IMR-90 (cell line): ENCODE measurements at regions not wholly inside any gene's neighbourhood (a gene's known extent, or its start where the extent isn't known, plus 50 kb on each side); places are given as distances from the start of the nearest gene placed in this dataset.

ENCODE experiments used
- ATAC-seq: fragments of 200-7000 bp; cut with Tn5 transposase; 2 replicates; pipeline ENCODE4 v1.9.1; 2020; ENCODE audit warnings: low read depth, mild to moderate bottlenecking, moderate library complexity
- BruUV-seq: library from RNA; stranded (reverse); fragments of 400-500 nt; replicated peaks from 2 replicates; lab custom pipeline; 2021; lab: Mats Ljungman, UMichigan
- CTCF ChIA-PET: fragments of 300-600 bp; formaldehyde crosslinking; extraction: SDS; loops from one replicate; lab custom pipeline; 2021; ENCODE audit warnings: antibody characterized with exemption; lab: Yijun Ruan, JAX
- POLR2A ChIA-PET: fragments of 300-600 bp; sonication (Branson Sonifier 250); formaldehyde crosslinking; loops from one replicate; lab custom pipeline; 2022; ENCODE audit warnings: antibody characterized with exemption; ENCODE audit not compliant: unreplicated experiment; lab: Charles Lee
- DNase-seq: peaks from one replicate; pipeline ENCODE4 v3.0.0; 2013
- H2AFZ ChIP-seq: replicated peaks from 2 replicates; pipeline ENCODE3; 2013; ENCODE audit warnings: low read length, mild to moderate bottlenecking; ENCODE audit not compliant: poor library complexity
- H2AK5ac ChIP-seq: 2 replicates; pipeline ENCODE4 v1.6.1; 2013; ENCODE audit warnings: low read depth, low read length, inconsistent platforms
- H2AK9ac ChIP-seq: replicated peaks from 2 replicates; pipeline ENCODE3; 2013; ENCODE audit warnings: mild to moderate bottlenecking, low read depth, low read length, moderate library complexity; ENCODE audit not compliant: poor library complexity
- H2BK120ac ChIP-seq: 2 replicates; pipeline ENCODE4 v1.6.1; 2013; ENCODE audit warnings: low read depth, low read length, inconsistent platforms
- H2BK15ac ChIP-seq: 3 replicates; pipeline ENCODE4 v1.6.1; 2013; ENCODE audit warnings: low read depth, low read length, inconsistent platforms
- H2BK20ac ChIP-seq: 2 replicates; pipeline ENCODE4 v1.6.1; 2013; ENCODE audit warnings: low read depth, mild to moderate bottlenecking, inconsistent platforms, low read length, moderate library complexity
- H2BK5ac ChIP-seq: 2 replicates; pipeline ENCODE4 v1.6.1; 2013; ENCODE audit warnings: mild to moderate bottlenecking, low read depth, low read length, inconsistent platforms; ENCODE audit not compliant: poor library complexity, severe bottlenecking
- H3K14ac ChIP-seq: replicated peaks from 2 replicates; pipeline ENCODE4 v1.6.1; 2013; ENCODE audit warnings: low read depth, low read length, inconsistent platforms
- H3K18ac ChIP-seq: 2 replicates; pipeline ENCODE4 v1.6.1; 2013; ENCODE audit warnings: low read depth, low read length, control low read depth
- H3K23ac ChIP-seq: 2 replicates; pipeline ENCODE4 v1.6.1; 2013; ENCODE audit warnings: low read depth, low read length, inconsistent platforms
- H3K27ac ChIP-seq: 2 replicates; pipeline ENCODE4 v1.5.1; 2013; ENCODE audit warnings: mild to moderate bottlenecking, control low read depth, low read length; ENCODE audit not compliant: insufficient read depth
- H3K27me3 ChIP-seq: 2 replicates; pipeline ENCODE4 v1.6.1; 2013; ENCODE audit warnings: low read length; ENCODE audit not compliant: control insufficient read depth, insufficient read depth
- H3K36me3 ChIP-seq: 2 replicates; pipeline ENCODE4 v1.6.1; 2013; ENCODE audit warnings: low read length, mixed read lengths; ENCODE audit not compliant: control insufficient read depth, insufficient read depth
- H3K4ac ChIP-seq: 2 replicates; pipeline ENCODE4 v1.6.1; 2013; ENCODE audit warnings: low read depth, low read length, inconsistent platforms
- H3K4me1 ChIP-seq: 2 replicates; pipeline ENCODE4 v1.6.1; 2013; ENCODE audit warnings: low read length, mixed read lengths; ENCODE audit not compliant: control insufficient read depth, insufficient read depth
- H3K4me2 ChIP-seq: 2 replicates; pipeline ENCODE4 v1.6.1; 2013; ENCODE audit warnings: low read depth, mild to moderate bottlenecking, control low read depth, low read length, moderate library complexity
- H3K4me3 ChIP-seq: 2 replicates; pipeline ENCODE4 v1.5.1; 2013; ENCODE audit warnings: low read depth, mild to moderate bottlenecking, control low read depth, low read length, moderate library complexity; ENCODE audit not compliant: insufficient read depth
- H3K56ac ChIP-seq: 2 replicates; pipeline ENCODE4 v1.6.1; 2013; ENCODE audit warnings: low read length, inconsistent platforms; ENCODE audit not compliant: insufficient read depth; ENCODE audit errors: extremely low read depth
- H3K79me1 ChIP-seq, 2 experiments: 2 replicates each; pipeline ENCODE4 v1.6.1; 2013; ENCODE audit warnings: low read length in 2 of 2, inconsistent platforms in 1 of 2, low read depth in 1 of 2
- H3K9ac ChIP-seq: 2 replicates; pipeline ENCODE4 v1.6.1; 2013; ENCODE audit warnings: low read depth, low read length, control low read depth
- H3K9me1 ChIP-seq: 2 replicates; pipeline ENCODE4 v1.6.1; 2013; ENCODE audit warnings: low read length, inconsistent platforms; ENCODE audit not compliant: insufficient read depth
- H3K9me3 ChIP-seq: 2 replicates; pipeline ENCODE4 v1.6.1; 2013; ENCODE audit warnings: low read length; ENCODE audit not compliant: control insufficient read depth, insufficient read depth
- H4K20me1 ChIP-seq: 2 replicates; pipeline ENCODE4 v1.6.1; 2013; ENCODE audit warnings: low read length, inconsistent platforms; ENCODE audit not compliant: insufficient read depth
- H4K5ac ChIP-seq: 2 replicates; pipeline ENCODE4 v1.6.1; 2013; ENCODE audit warnings: mild to moderate bottlenecking, low read depth, low read length, control low read depth
- H4K8ac ChIP-seq, 2 experiments: 2 replicates each; pipeline ENCODE4 v1.6.1; 2013; ENCODE audit warnings: low read depth in 2 of 2, low read length in 2 of 2, control low read depth in 1 of 2, inconsistent platforms in 1 of 2
- H4K91ac ChIP-seq: 2 replicates; pipeline ENCODE4 v1.6.1; 2013; ENCODE audit warnings: low read depth, low read length, inconsistent platforms; ENCODE audit not compliant: insufficient read depth
- BHLHE40 ChIP-seq: fragments of 150-350 bp; IDR thresholded peaks from 2 replicates; pipeline ENCODE4 v1.6.1; 2016; ENCODE audit warnings: mild to moderate bottlenecking, low read depth, low read length
- CEBPB ChIP-seq: IDR thresholded peaks from 2 replicates; pipeline ENCODE4 v1.6.1; 2012; ENCODE audit warnings: low read depth, low read length, improper control_type of control experiment
- CHD1 ChIP-seq: IDR thresholded peaks from 2 replicates; pipeline ENCODE4 v1.6.1; 2012; ENCODE audit warnings: low read depth, low read length, improper control_type of control experiment
- FOS ChIP-seq: fragments of 150-350 bp; IDR thresholded peaks from 2 replicates; pipeline ENCODE4 v1.6.1; 2016; ENCODE audit warnings: low read depth, low read length
- MAFK ChIP-seq: IDR thresholded peaks from 2 replicates; pipeline ENCODE4 v1.6.1; 2012; ENCODE audit warnings: low read depth, low read length, improper control_type of control experiment
- MAZ ChIP-seq: IDR thresholded peaks from 2 replicates; pipeline ENCODE4 v1.6.1; 2012; ENCODE audit warnings: low read depth, mild to moderate bottlenecking, low read length, improper control_type of control experiment, moderate library complexity, borderline replicate concordance
- MXI1 ChIP-seq: IDR thresholded peaks from 2 replicates; pipeline ENCODE4 v1.6.1; 2012; ENCODE audit warnings: low read depth, mild to moderate bottlenecking, low read length, moderate library complexity, borderline replicate concordance
- NFE2L2 ChIP-seq: fragments of 150-350 bp; IDR thresholded peaks from 2 replicates; pipeline ENCODE4 v1.6.1; 2016; ENCODE audit warnings: low read depth, mild to moderate bottlenecking, low read length
- POLR2A ChIP-seq: IDR thresholded peaks from 2 replicates; pipeline ENCODE4 v1.6.1; 2012; ENCODE audit warnings: mild to moderate bottlenecking, low read depth, low read length
- RAD21 ChIP-seq: IDR thresholded peaks from 2 replicates; pipeline ENCODE4 v1.6.1; 2012; ENCODE audit warnings: low read length, improper control_type of control experiment
- RCOR1 ChIP-seq: IDR thresholded peaks from 2 replicates; pipeline ENCODE4 v1.6.1; 2012; ENCODE audit warnings: mild to moderate bottlenecking, low read length, improper control_type of control experiment; ENCODE audit not compliant: insufficient replicate concordance
- RFX5 ChIP-seq: IDR thresholded peaks from 2 replicates; pipeline ENCODE4 v1.8.0; 2012; ENCODE audit warnings: low read depth, mild to moderate bottlenecking, low read length, moderate library complexity
- SMC3 ChIP-seq: fragments of 150-350 bp; IDR thresholded peaks from 2 replicates; pipeline ENCODE4 v1.6.1; 2016; ENCODE audit warnings: low read depth, mild to moderate bottlenecking, antibody characterized with exemption, low read length, moderate library complexity
- WGBS, 2 experiments: methylation state at CpG; one replicate each; pipeline versions ENCODE4 v1.1.5 to v1.1.7; 2013; ENCODE audit warnings: missing lambda C conversion rate in 2 of 2; ENCODE audit not compliant: insufficient read length in 1 of 2; ENCODE audit errors: extremely low coverage in 2 of 2; 5-methylcytosine and 5-hydroxymethylcytosine counted together
- dilution Hi-C: fragments of 300-500 bp; cut with HindIII; formaldehyde crosslinking; loops from one replicate; pipeline ENCODE4 v1.14.3; 2018; ENCODE audit warnings: low sequenced_read_pairs; ENCODE audit not compliant: unreplicated experiment
- in situ Hi-C: fragments of 300-500 bp; cut with MboI; formaldehyde crosslinking; loops from 3 replicates; pipeline ENCODE4 v1.14.3; 2019; ENCODE audit warnings: low sequenced_read_pairs, inconsistent platforms, mixed read lengths
- intact Hi-C: fragments of 100-400 bp; cut with micrococcal nuclease; formaldehyde crosslinking; loops from 2 replicates; pipeline ENCODE4 v1.10.0; 2022
- TF ChIP-seq, protein P1 (sequence below): fragments of 150-350 bp; IDR thresholded peaks from 2 replicates; pipeline ENCODE4 v1.6.1; 2017; ENCODE audit warnings: mild to moderate bottlenecking, antibody characterized with exemption, low read length, low read depth
- TF ChIP-seq, protein P2 (sequence below): conservative IDR thresholded peaks from 2 replicates; pipeline ENCODE4 v1.5.1; 2012; ENCODE audit warnings: mild to moderate bottlenecking, low read depth, low read length, improper control_type of control experiment
- TF ChIP-seq, protein P3 (sequence below): fragments of 150-350 bp; IDR thresholded peaks from 2 replicates; pipeline ENCODE4 v1.6.1; 2016; ENCODE audit warnings: low read depth, mild to moderate bottlenecking, low read length, moderate library complexity, borderline replicate concordance

DNA sequence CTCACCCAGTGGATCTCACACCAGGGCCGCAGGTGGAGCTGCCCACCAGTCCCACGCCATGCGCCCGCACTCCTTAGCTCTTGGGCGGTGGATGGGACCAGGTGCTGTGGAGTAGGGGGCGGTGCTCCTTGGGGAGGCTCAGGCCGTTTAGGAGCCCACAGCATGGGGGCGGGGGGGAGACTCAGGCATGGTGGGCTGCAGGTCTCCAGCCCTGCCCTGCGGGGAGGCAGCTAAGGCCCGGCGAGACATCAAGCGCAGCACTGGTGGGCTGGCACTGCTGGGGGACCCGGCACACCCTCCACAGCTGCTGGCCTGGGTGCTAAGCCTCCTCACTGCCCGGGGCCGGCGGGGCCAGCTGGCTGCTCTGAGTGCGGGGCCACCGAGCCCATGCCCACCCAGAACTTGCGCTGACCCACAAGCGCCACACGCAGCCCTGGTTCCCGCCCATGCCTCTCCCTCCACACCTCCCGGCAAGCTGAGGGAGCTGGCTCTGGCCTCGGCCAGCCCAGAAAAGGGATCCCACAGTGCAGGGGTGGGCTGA lies 312.9 kb upstream of the GIMD1 start:
- H2BK120ac ChIP-seq, result no peak overlapping the region
- BruUV-seq, result no TSS peak
- H3K4me2 ChIP-seq, result no peak overlapping the region
- no peak overlapping the region for H4K5ac ChIP-seq
- H3K9me1 ChIP-seq, result no peaks in the 10 kb centered on the region
- no peak overlapping the region for H2AK9ac ChIP-seq
- ATAC-seq, result no peak
- no peak overlapping the region for H3K27ac ChIP-seq
- H3K27me3 ChIP-seq, result no peaks in the 10 kb centered on the region
- ChIA-PET CTCF (no interaction called here), POLR2A (no interaction called here)
- no peak overlapping the region for H3K4me3 ChIP-seq
- H3K36me3 ChIP-seq, result no peaks in the 10 kb centered on the region
- H4K20me1 ChIP-seq, result no peaks in the 10 kb centered on the region
- no peak overlapping the region for H4K91ac ChIP-seq
- in situ Hi-C loops, result no loop called here
- H3K9ac ChIP-seq, result no peak overlapping the region
- no peak for DNase-seq
- TF ChIP-seq RFX5 (no peak), NFE2L2 (no peak), MAZ (no peak), MAFK (no peak), BHLHE40 (no peak), MXI1 (no peak), FOS (no peak), POLR2A (no peak), RCOR1 (no peak), CEBPB (no peak), SMC3 (no peak), RAD21 (no peak), CHD1 (no peak)
- TF ChIP-seq, protein P1, sequence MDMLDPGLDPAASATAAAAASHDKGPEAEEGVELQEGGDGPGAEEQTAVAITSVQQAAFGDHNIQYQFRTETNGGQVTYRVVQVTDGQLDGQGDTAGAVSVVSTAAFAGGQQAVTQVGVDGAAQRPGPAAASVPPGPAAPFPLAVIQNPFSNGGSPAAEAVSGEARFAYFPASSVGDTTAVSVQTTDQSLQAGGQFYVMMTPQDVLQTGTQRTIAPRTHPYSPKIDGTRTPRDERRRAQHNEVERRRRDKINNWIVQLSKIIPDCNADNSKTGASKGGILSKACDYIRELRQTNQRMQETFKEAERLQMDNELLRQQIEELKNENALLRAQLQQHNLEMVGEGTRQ, result no peak
- TF ChIP-seq, protein P2, sequence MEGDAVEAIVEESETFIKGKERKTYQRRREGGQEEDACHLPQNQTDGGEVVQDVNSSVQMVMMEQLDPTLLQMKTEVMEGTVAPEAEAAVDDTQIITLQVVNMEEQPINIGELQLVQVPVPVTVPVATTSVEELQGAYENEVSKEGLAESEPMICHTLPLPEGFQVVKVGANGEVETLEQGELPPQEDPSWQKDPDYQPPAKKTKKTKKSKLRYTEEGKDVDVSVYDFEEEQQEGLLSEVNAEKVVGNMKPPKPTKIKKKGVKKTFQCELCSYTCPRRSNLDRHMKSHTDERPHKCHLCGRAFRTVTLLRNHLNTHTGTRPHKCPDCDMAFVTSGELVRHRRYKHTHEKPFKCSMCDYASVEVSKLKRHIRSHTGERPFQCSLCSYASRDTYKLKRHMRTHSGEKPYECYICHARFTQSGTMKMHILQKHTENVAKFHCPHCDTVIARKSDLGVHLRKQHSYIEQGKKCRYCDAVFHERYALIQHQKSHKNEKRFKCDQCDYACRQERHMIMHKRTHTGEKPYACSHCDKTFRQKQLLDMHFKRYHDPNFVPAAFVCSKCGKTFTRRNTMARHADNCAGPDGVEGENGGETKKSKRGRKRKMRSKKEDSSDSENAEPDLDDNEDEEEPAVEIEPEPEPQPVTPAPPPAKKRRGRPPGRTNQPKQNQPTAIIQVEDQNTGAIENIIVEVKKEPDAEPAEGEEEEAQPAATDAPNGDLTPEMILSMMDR, result no peak
- TF ChIP-seq, protein P3, sequence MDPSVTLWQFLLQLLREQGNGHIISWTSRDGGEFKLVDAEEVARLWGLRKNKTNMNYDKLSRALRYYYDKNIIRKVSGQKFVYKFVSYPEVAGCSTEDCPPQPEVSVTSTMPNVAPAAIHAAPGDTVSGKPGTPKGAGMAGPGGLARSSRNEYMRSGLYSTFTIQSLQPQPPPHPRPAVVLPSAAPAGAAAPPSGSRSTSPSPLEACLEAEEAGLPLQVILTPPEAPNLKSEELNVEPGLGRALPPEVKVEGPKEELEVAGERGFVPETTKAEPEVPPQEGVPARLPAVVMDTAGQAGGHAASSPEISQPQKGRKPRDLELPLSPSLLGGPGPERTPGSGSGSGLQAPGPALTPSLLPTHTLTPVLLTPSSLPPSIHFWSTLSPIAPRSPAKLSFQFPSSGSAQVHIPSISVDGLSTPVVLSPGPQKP, result no peak
- no peak overlapping the region for H2AK5ac ChIP-seq
- H2AFZ ChIP-seq, result no peak overlapping the region
- H3K18ac ChIP-seq, result no peak overlapping the region
- H3K4ac ChIP-seq, result no peak overlapping the region
- no peak overlapping the region for H2BK5ac ChIP-seq
- dilution Hi-C loops, result no loop called here
- no peak overlapping the region for H3K56ac ChIP-seq
- H3K14ac ChIP-seq, result no peak overlapping the region
- H2BK15ac ChIP-seq, result no peak overlapping the region
- H4K8ac ChIP-seq, result no peak overlapping the region
- no peaks in the 10 kb centered on the region for H3K4me1 ChIP-seq
- no peak overlapping the region for H3K23ac ChIP-seq
- no peaks in the 10 kb centered on the region for H3K79me1 ChIP-seq
- H3K9me3 ChIP-seq, result 0 out of 2 replicates have a peak, but pooled peaks cover 2% of the 10 kb centered on the region
- intact Hi-C loops, result no loop called here
- 96% methylated on average over 5 of the region's 24 CpGs; no CpG with 5 or more reads in 1 of the 2 experiments for WGBS, 2 experiments
- no peak overlapping the region for H2BK20ac ChIP-seq
